ENCODE measurements at regions not wholly inside any gene's neighbourhood (a gene's known extent, or its start where the extent isn't known, plus 50 kb on each side); places are given as distances from the start of the nearest gene placed in this dataset.
"Not testable (repeated sequence)": the region's sequence is repeated elsewhere in the genome, so short reads cannot be mapped to it uniquely, and the experiment has no call there.

- no peak for DNase-seq
Measured at GRCh38 chr17:69677130-69677529, 262.6 kb downstream of the MAP2K6 start.

- DNase-seq = no peak
Measured at GRCh38 chr17:69678206-69678605, 263.7 kb downstream of the MAP2K6 start.

- no peak for DNase-seq
Measured at GRCh38 chr17:69679829-69680228, 265.3 kb downstream of the MAP2K6 start.

- DNase-seq = no peak
Measured at GRCh38 chr17:69684251-69684650, 269.8 kb downstream of the MAP2K6 start.

- not testable (repeated sequence) for DNase-seq
Measured at GRCh38 chr17:69685150-69685549, 270.7 kb downstream of the MAP2K6 start.

GRCh38 chr17:69690531-69690930, 276.0 kb downstream of the MAP2K6 start:
- no peak for DNase-seq

GRCh38 chr17:69692171-69692570, 277.7 kb downstream of the MAP2K6 start:
- no peak for DNase-seq

- no peak for DNase-seq
Measured at GRCh38 chr17:69695646-69696045, 281.1 kb downstream of the MAP2K6 start.

GRCh38 chr17:69696650-69697049, 282.2 kb downstream of the MAP2K6 start:
- DNase-seq = no peak

GRCh38 chr17:69698352-69698751, 283.9 kb downstream of the MAP2K6 start:
- not testable (repeated sequence) for DNase-seq

GRCh38 chr17:69702078-69702477, 287.6 kb downstream of the MAP2K6 start:
- no peak for DNase-seq

- DNase-seq = no peak
Measured at GRCh38 chr17:69703751-69704150, 289.3 kb downstream of the MAP2K6 start.

GRCh38 chr17:69704935-69705334, 290.4 kb downstream of the MAP2K6 start:
- DNase-seq = no peak

- DNase-seq = no peak
Measured at GRCh38 chr17:69706127-69706526, 291.6 kb downstream of the MAP2K6 start.

GRCh38 chr17:69709441-69709840, 294.9 kb downstream of the MAP2K6 start:
- DNase-seq = no peak

GRCh38 chr17:69710926-69711325, 296.4 kb downstream of the MAP2K6 start:
- DNase-seq = no peak

GRCh38 chr17:69711541-69711940, 297.0 kb downstream of the MAP2K6 start:
- DNase-seq = peak; percentile 17

- no peak for DNase-seq
Measured at GRCh38 chr17:69712801-69713311, 298.4 kb downstream of the MAP2K6 start.

GRCh38 chr17:69713815-69714214, 299.3 kb downstream of the MAP2K6 start:
- DNase-seq = no peak

- DNase-seq = no peak
Measured at GRCh38 chr17:69714669-69715068, 300.2 kb downstream of the MAP2K6 start.

- no peak for DNase-seq
Measured at GRCh38 chr17:69715656-69716055, 301.2 kb downstream of the MAP2K6 start.

- no peak for DNase-seq
Measured at GRCh38 chr17:69716556-69716955, 302.1 kb downstream of the MAP2K6 start.

- DNase-seq = no peak
Measured at GRCh38 chr17:69717214-69717613, 302.7 kb downstream of the MAP2K6 start.

GRCh38 chr17:69717819-69718218, 303.3 kb downstream of the MAP2K6 start:
- DNase-seq = no peak

- no peak for DNase-seq
Measured at GRCh38 chr17:69719474-69720048, 305.1 kb downstream of the MAP2K6 start.
